Mammary epithelial cell (primary cell): ENCODE measurements at regions not wholly inside any gene's neighbourhood (a gene's known extent, or its start where the extent isn't known, plus 50 kb on each side); places are given as distances from the start of the nearest gene placed in this dataset.

Source experiments
- CTCF ChIP-seq, 2 donors: IDR thresholded peaks in 1 of 2; conservative IDR thresholded peaks in 1 of 2; 2 replicates each; pipeline ENCODE4 v1.5.1; 2011 to 2012; ENCODE audit warnings: inconsistent platforms in 2 of 2, low read length in 2 of 2, mild to moderate bottlenecking in 2 of 2, control low read depth in 1 of 2, low read depth in 1 of 2; ENCODE audit not compliant: insufficient read depth in 1 of 2; ENCODE audit errors: extremely low read depth in 1 of 2
- EZH2 ChIP-seq: IDR thresholded peaks from 2 replicates; pipeline ENCODE4 v1.6.1; 2012; ENCODE audit warnings: low read length, inconsistent platforms, borderline replicate concordance

DNA sequence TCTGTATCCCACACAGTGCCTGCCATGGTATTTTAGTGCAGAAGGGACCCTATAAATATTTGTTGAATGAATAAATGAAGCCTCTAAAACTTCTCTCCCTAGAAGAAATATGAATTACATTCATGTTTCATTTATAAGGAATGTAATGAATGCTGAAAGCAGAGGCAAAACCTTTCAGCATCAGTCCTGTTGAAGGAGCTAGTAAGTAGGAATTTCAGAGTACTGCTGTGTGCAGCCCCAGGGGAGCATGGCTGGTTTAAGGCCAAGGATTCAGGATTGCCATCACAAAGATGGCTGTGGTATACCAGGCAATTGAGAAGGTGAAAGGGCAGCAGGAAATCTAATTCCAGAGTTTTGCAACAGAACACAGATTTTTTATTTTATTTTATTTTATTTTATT lies 1131.4 kb downstream of the IGSF11 start:
- TF ChIP-seq CTCF (conservative IDR thresholded peaks at IDR 0.05 in 1 of 2, IDR thresholded peaks at IDR 0.05 in 1 of 2; ENCODE audit: extremely low read depth in 1 of 2, insufficient read depth in 1 of 2, low read depth in 1 of 2, low read length in 2 of 2) = no peak
- TF ChIP-seq EZH2 = no peak
